ENCODE measurements at regions not wholly inside any gene's neighbourhood (a gene's known extent, or its start where the extent isn't known, plus 50 kb on each side); places are given as distances from the start of the nearest gene placed in this dataset.

GRCh38 chr16:9380221-9380620 is 288.8 kb downstream of the HAPSTR1 start:
- DNase-seq = no peak

GRCh38 chr16:9381399-9381798 is 290.0 kb downstream of the HAPSTR1 start:
- no peak for DNase-seq

GRCh38 chr16:9381905-9382304 is 290.5 kb downstream of the HAPSTR1 start:
- DNase-seq = no peak

GRCh38 chr16:9383281-9383680 is 291.8 kb downstream of the HAPSTR1 start:
- DNase-seq = no peak

- DNase-seq = no peak
Measured at GRCh38 chr16:9384141-9384540, 292.7 kb downstream of the HAPSTR1 start.

GRCh38 chr16:9389543-9390207 is 298.2 kb downstream of the HAPSTR1 start:
- no peak for DNase-seq

GRCh38 chr16:9392956-9393355 is 301.5 kb downstream of the HAPSTR1 start:
- no peak for DNase-seq

- DNase-seq = no peak
Measured at GRCh38 chr16:9393591-9393990, 302.1 kb downstream of the HAPSTR1 start.

- no peak for DNase-seq
Measured at GRCh38 chr16:9395958-9396359, 304.5 kb downstream of the HAPSTR1 start.

GRCh38 chr16:9399573-9399972 is 308.1 kb downstream of the HAPSTR1 start:
- no peak for DNase-seq

- no peak for DNase-seq
Measured at GRCh38 chr16:9401173-9401572, 309.7 kb downstream of the HAPSTR1 start.

GRCh38 chr16:9402293-9402860 is 310.9 kb downstream of the HAPSTR1 start:
- peak in 6 of 14 donors; percentile 1 to 31 (median 10) for DNase-seq

- no peak for DNase-seq
Measured at GRCh38 chr16:9404811-9405210, 313.4 kb downstream of the HAPSTR1 start.

GRCh38 chr16:9406038-9406712 is 314.7 kb downstream of the HAPSTR1 start:
- DNase-seq = no peak

- no peak for DNase-seq
Measured at GRCh38 chr16:9407206-9407758, 315.8 kb downstream of the HAPSTR1 start.

GRCh38 chr16:9408297-9408878 is 316.9 kb downstream of the HAPSTR1 start:
- no peak for DNase-seq

- DNase-seq = no peak
Measured at GRCh38 chr16:9409560-9410493, 318.4 kb downstream of the HAPSTR1 start.

- no peak for DNase-seq
Measured at GRCh38 chr16:9411426-9411825, 320.0 kb downstream of the HAPSTR1 start.

GRCh38 chr16:9412031-9412914 is 320.8 kb downstream of the HAPSTR1 start:
- no peak for DNase-seq

- peak in 3 of 14 donors; percentile 3 to 26 (median 11) for DNase-seq
Measured at GRCh38 chr16:9412915-9413264, 321.4 kb downstream of the HAPSTR1 start.

GRCh38 chr16:9415545-9415944 is 324.1 kb downstream of the HAPSTR1 start:
- no peak for DNase-seq

Data from C1 segment of cervical spinal cord (tissue), 14 donors.